ENCODE measurements at regions not wholly inside any gene's neighbourhood (a gene's known extent, or its start where the extent isn't known, plus 50 kb on each side); places are given as distances from the start of the nearest gene placed in this dataset.

- TF ChIP-seq FOXM1 (IDR thresholded peaks at IDR 0.05; ENCODE audit: borderline replicate concordance) (no peak), BHLHE40 (IDR thresholded peaks at IDR 0.05; ENCODE audit: borderline replicate concordance) (no peak), SP1 (IDR thresholded peaks at IDR 0.05) (no peak), FOXA1 (IDR thresholded peaks at IDR 0.05) (no peak)
Measured at GRCh38 chr4:81816031-81816761, 344.5 kb upstream of the RASGEF1B start.

Measured in HEK293T (cell line).